Ishikawa (cell line): ENCODE measurements at regions not wholly inside any gene's neighbourhood (a gene's known extent, or its start where the extent isn't known, plus 50 kb on each side); places are given as distances from the start of the nearest gene placed in this dataset.

Experiments used
- CEBPB ChIP-seq: IDR thresholded peaks from 2 replicates; pipeline ENCODE4 v1.6.1; 2012
- CREB1 ChIP-seq: IDR thresholded peaks from 2 replicates; pipeline ENCODE4 v1.6.1; 2012; ENCODE audit warnings: low read depth
- EGR1 ChIP-seq: IDR thresholded peaks from 2 replicates; pipeline ENCODE4 v1.6.1; 2012
- EP300 ChIP-seq: IDR thresholded peaks from 2 replicates; pipeline ENCODE4 v1.6.1; 2012; ENCODE audit warnings: borderline replicate concordance
- FOXM1 ChIP-seq: IDR thresholded peaks from 2 replicates; pipeline ENCODE4 v1.6.1; 2012; ENCODE audit warnings: low read depth, borderline replicate concordance
- NFIC ChIP-seq: IDR thresholded peaks from 2 replicates; pipeline ENCODE4 v1.6.1; 2012
- RAD21 ChIP-seq: IDR thresholded peaks from 2 replicates; pipeline ENCODE4 v1.6.1; 2012; ENCODE audit warnings: low read depth
- TAF1 ChIP-seq: IDR thresholded peaks from 2 replicates; pipeline ENCODE4 v1.6.1; 2012; ENCODE audit warnings: low read depth, mild to moderate bottlenecking
- TCF12 ChIP-seq: IDR thresholded peaks from 2 replicates; pipeline ENCODE4 v1.6.1; 2012; ENCODE audit warnings: low read depth
- TEAD4 ChIP-seq: IDR thresholded peaks from 2 replicates; pipeline ENCODE4 v1.6.1; 2012
- YY1 ChIP-seq: IDR thresholded peaks from 2 replicates; pipeline ENCODE4 v1.6.1; 2012; ENCODE audit warnings: low read depth
- ZBTB7A ChIP-seq: IDR thresholded peaks from 2 replicates; pipeline ENCODE4 v1.6.1; 2012; ENCODE audit warnings: low read depth
- TF ChIP-seq, protein P1 (sequence below): IDR thresholded peaks from 2 replicates; pipeline ENCODE4 v1.6.1; 2012
- TF ChIP-seq, protein P2 (sequence below): IDR thresholded peaks from 2 replicates; pipeline ENCODE4 v1.6.1; 2012; ENCODE audit warnings: low read depth, mild to moderate bottlenecking
- TF ChIP-seq, protein P3 (sequence below): IDR thresholded peaks from 2 replicates; pipeline ENCODE4 v1.6.1; 2012

DNA sequence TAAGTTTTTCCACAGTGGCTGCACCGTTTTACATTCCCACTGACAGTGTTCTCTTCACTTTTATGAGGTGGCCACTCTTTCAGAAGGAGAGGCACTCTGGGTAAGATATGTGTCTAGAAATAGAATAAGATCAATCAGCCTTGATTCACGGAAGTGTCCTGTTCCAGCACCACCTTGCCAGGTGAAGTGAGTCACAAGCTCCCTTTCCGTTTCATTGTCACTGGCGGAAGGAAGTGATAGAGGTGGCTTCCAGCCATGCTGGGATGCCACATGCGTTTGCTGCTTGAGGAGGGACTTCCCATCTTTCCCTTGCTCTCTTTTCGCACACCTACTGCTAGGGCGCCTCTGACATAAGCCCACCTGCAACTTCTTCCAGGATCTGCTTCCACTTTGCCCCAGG is 217.1 kb downstream of the PIK3R1 start:
- TF ChIP-seq ZBTB7A (no peak), TEAD4 (no peak), RAD21 (no peak), NFIC (no peak), CEBPB (no peak), TAF1 (no peak), CREB1 (no peak), EP300 (no peak), TCF12 (no peak), EGR1 (no peak), YY1 (no peak), FOXM1 (no peak)
- TF ChIP-seq, protein P1, sequence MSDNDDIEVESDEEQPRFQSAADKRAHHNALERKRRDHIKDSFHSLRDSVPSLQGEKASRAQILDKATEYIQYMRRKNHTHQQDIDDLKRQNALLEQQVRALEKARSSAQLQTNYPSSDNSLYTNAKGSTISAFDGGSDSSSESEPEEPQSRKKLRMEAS, result no peak
- TF ChIP-seq, protein P2, sequence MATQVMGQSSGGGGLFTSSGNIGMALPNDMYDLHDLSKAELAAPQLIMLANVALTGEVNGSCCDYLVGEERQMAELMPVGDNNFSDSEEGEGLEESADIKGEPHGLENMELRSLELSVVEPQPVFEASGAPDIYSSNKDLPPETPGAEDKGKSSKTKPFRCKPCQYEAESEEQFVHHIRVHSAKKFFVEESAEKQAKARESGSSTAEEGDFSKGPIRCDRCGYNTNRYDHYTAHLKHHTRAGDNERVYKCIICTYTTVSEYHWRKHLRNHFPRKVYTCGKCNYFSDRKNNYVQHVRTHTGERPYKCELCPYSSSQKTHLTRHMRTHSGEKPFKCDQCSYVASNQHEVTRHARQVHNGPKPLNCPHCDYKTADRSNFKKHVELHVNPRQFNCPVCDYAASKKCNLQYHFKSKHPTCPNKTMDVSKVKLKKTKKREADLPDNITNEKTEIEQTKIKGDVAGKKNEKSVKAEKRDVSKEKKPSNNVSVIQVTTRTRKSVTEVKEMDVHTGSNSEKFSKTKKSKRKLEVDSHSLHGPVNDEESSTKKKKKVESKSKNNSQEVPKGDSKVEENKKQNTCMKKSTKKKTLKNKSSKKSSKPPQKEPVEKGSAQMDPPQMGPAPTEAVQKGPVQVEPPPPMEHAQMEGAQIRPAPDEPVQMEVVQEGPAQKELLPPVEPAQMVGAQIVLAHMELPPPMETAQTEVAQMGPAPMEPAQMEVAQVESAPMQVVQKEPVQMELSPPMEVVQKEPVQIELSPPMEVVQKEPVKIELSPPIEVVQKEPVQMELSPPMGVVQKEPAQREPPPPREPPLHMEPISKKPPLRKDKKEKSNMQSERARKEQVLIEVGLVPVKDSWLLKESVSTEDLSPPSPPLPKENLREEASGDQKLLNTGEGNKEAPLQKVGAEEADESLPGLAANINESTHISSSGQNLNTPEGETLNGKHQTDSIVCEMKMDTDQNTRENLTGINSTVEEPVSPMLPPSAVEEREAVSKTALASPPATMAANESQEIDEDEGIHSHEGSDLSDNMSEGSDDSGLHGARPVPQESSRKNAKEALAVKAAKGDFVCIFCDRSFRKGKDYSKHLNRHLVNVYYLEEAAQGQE, result no peak
- TF ChIP-seq, protein P3, sequence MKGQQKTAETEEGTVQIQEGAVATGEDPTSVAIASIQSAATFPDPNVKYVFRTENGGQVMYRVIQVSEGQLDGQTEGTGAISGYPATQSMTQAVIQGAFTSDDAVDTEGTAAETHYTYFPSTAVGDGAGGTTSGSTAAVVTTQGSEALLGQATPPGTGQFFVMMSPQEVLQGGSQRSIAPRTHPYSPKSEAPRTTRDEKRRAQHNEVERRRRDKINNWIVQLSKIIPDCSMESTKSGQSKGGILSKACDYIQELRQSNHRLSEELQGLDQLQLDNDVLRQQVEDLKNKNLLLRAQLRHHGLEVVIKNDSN, result no peak

DNA sequence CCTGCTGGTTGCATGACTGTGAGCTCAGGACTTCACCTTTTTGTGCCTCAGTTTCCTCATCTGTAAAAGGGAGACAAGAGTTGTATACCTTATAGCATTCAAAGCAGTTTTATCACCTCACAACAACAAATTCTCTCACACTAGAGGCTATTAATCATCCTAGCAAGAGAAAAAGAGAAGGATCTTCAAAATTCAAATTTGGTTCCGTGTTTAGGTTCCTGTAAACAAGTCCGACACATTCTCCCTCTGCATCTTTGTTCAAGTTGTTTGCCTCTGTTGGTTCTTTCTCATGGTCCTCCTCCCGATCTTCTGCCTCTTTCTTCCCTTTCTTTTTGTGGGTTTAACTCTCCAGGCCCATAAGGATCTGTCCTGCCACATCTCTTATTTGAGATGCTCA is 218.0 kb downstream of the PIK3R1 start:
- TF ChIP-seq RAD21 (no peak), TCF12 (no peak), EP300 (no peak), TAF1 (no peak), EGR1 (no peak), FOXM1 (no peak), TEAD4 (no peak), ZBTB7A (no peak), NFIC (no peak), CEBPB (no peak), YY1 (no peak), CREB1 (no peak)
- TF ChIP-seq, protein P2, result no peak
- TF ChIP-seq, protein P1, result no peak
- TF ChIP-seq, protein P3, result no peak

DNA sequence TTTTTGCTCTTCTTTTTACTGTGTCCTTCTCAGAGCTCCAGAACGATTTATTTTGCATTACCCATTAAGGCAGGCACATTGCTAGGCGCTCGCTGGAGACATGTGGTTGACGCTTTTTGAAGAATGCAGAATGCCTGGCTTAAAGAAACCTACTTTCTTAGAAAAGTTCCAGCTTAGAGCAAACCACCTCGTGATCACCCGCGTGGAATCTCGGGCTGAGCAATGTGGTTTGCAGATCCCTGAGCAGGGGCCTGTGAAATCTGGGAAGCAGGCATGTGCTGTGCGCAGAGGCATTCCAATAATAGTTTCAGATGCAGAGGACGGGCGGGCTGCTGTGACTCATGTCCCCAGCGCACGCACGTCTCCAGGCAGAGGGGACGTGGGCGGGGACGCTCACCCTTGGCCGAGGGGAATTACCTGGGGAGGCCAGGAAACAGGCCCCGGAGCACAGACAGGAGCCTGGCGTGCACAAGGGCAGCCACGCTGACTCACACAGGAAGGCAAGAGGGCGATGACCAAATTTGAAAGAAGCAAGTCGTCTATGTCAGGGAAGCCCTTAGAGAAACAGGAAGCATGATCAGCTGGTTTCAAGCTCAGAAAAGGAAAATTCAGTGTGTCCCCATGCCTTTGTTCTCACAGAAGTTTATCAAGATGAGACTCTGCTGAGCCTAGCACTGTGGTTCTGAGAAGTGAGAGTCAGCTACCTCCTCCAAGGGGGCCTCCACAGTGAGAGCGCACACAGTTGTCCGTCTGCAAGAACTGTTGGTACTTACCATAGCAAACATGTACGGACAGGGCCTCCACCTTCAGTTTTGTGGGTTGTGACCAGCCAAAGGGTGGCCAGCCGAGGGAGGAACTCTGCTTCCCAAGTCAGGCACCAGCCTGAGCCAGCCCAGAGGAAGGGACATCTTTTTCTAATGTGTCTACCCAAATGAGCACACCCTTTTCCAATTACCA is 218.6 kb downstream of the PIK3R1 start:
- TF ChIP-seq, protein P3, result peak; percentile 41
- TF ChIP-seq RAD21, result peak; percentile 20; the same call in 1 of the 2 replicates
- peak; percentile 80 for TF ChIP-seq TCF12
- TF ChIP-seq CEBPB, result no peak
- TF ChIP-seq EGR1, result peak; percentile 83
- TF ChIP-seq TEAD4, result peak; percentile 84
- TF ChIP-seq, protein P2, result no peak
- TF ChIP-seq CREB1, result no peak
- TF ChIP-seq, protein P1, result peak; percentile 98
- 0 out of 2 replicates have a peak, but pooled peaks have one; percentile 62 for TF ChIP-seq FOXM1
- TF ChIP-seq NFIC, result peak; percentile 63
- 0 out of 2 replicates have a peak, but pooled peaks have one; percentile 21 for TF ChIP-seq YY1
- peak; percentile 81 for TF ChIP-seq EP300
- no peak for TF ChIP-seq TAF1
- no peak; the same call in 1 of the 2 replicates for TF ChIP-seq ZBTB7A
